CD1c-positive myeloid dendritic cell (primary cell): ENCODE measurements at regions not wholly inside any gene's neighbourhood (a gene's known extent, or its start where the extent isn't known, plus 50 kb on each side); places are given as distances from the start of the nearest gene placed in this dataset.

Experiments used
- DNase-seq: peaks from one replicate; pipeline ENCODE4 v3.0.0-alpha.2; 2016; ENCODE audit errors: extremely low spot score

DNA sequence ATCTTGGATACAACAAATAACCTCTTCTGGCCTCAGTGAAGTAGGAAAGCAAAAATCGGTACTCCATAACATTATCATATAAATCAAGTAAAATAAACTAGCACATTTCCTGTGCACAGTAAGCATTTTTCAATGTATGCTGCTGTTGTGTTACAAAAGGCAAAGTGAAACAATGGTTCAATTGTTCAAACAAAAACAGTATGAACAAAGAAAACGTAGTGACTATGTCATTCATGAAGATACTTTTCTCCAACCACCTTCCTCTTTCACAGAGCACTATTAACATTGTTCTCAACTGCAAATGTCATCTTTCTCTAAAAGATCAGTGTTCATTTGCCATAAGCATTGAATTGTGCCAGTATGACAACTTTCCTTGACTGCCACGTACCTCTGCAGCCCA is 318.6 kb upstream of the PRDM1 start:
- no peak for DNase-seq

DNA sequence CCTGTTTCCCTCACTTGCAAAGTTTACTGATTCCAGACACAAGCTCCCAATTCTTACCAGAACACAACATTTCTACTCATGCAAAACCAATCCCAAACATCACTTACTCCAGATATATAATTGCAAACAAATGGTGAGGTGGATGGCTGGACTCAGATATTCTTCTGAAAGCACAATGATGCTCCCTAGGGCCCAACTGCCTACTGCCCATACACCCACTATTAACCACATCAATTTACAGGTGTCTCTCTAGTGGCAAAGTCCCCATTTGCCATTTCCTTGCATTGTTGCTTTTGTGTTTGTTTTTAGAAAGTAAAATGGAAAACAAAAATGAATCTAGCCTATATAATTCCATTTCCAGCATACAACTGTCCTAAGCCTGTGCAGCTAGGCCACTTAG is 320.9 kb upstream of the PRDM1 start:
- no peak for DNase-seq

DNA sequence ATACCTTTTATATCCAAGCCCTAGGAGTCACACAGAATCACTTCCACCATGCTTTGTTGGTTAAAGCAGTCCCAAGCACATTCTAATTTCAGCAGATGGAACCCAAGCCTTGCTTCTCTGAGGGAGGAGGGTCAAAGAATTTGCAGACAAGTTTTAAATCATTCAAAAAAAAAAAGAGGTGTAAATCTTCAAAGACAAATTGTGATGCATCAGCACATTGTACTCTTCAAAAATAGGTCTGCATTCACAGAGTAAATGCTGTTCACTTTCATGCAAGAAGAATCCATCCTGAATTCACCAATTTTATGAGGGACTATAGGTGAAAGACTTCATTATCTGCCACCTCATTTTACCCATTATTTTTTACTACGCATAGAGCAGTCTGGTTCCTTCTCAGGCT is 321.8 kb upstream of the PRDM1 start:
- DNase-seq = no peak

DNA sequence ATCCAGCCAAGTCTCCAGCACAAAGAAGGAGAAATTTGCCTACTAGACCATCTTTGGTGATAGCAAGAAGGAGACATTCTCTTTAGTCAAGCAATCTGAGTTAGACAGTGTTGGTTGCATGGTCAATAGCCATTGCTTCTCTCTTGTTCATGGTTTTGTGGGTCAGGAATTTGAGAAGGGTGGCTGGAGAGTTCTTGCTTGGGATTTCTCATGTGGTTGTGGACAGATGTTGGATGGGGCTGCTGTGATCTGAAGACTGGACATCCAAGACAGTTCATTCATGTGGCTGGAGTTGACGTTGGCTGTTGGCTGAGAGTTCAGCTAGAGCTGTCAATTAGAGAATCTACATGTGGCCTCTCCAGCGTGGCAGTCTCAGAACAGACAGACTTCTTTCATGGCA is 322.3 kb upstream of the PRDM1 start:
- DNase-seq = no peak

DNA sequence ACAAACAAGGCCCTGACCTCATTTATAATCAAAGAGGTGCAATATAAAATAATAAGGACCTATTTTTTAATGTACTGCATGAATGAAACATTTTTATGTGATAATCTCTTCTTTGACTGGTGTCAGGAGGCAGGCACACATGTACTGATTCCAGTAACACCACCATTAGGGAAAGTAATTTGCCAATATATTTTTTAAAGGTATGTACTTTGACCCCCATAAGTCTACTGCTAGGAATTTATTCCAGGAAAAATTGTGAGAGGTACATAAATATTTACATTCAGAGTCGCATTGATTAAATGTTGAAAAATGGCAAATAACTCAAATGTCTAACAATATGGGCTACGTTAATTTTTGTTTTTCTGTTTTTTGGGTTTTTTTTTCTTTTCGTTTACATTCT is 325.4 kb upstream of the PRDM1 start:
- no peak for DNase-seq

DNA sequence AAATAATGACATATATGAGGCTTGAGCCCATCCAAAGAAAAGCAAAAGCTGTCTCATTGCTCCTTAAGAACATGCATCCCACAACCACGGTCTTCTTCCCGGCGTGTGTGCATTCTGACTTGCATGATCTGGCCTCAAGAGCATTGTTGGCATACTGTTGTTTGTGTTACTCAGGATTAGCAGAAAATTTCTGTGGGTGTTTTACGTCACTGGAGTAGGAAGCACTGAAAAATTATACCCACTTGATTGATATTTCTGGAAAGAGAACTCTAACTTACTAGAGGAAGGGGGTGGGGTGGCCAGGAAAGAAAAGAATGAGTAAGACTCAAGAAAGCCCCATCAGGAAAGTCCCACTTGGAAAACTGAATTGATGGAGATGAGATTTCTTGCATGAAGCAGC is 326.2 kb upstream of the PRDM1 start:
- DNase-seq = no peak

DNA sequence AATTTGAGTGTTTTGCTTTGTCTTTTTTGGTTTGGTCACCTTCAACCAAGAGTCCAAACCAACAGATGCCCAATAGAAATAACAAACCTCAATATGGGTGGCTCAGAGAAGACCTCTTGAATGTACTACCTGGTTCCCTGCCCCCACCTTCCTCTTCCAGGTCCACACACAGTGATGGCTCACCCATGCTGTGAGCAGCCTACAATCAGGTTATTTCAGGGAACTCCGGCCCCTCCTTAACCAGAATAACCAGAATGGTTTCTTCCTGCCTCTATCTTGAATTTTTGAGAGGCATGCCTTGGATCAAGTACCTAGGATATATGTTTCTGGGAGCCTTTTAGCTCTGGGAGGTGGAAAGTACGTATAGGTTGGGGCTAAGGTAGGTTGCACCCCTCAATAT is 327.1 kb upstream of the PRDM1 start:
- DNase-seq = no peak

DNA sequence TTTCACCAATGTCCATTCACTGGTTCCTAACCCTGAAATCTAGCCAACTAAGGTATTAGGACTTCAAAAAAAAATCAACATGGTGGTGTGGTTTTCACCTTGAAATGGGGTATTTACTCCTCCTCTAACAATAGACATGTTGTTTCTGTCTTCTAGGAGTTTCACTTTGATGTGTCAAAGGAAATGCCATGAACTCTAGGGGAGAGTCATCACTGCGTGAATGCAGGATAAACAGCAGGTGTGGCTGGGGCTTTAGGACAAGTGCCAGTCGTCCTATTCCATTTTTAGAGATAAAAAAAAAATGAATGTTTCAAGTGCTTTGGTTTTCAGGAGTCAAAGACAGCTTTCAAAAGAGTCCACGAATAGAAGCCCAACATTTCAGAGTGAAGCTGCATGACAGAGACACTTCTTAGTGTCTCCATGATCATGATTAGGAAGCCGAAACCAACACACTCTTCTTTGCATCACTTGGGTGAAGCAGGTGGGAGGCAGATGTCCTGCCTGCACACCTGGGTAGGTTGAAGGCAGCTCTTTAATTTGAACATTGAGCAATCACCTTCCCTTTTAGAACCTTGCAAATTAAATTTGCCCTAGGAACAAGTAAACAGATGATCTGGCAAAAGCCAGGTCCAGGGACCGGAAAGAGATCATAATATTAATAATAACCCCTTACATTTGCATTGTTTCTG is 328.5 kb upstream of the PRDM1 start:
- no peak for DNase-seq

DNA sequence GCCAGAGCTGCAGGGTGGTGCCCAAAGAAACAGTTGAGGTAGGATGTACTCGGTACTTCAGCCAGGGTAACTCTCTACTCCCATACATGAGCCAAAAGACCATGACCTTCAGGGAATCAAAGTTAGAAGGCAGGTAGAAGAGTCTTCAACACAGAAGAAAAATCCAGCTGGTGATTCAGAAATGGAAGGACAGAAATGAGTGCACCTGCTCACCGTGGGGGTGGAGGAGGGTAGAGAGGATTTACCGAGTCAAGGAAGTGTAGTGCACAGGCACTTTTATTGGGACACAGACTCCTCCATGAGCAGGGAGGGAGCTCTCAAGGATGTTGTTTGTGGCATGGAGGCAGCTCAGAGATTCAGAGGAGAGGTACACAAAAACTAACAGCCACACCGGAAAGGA is 330.3 kb upstream of the PRDM1 start:
- DNase-seq = no peak

DNA sequence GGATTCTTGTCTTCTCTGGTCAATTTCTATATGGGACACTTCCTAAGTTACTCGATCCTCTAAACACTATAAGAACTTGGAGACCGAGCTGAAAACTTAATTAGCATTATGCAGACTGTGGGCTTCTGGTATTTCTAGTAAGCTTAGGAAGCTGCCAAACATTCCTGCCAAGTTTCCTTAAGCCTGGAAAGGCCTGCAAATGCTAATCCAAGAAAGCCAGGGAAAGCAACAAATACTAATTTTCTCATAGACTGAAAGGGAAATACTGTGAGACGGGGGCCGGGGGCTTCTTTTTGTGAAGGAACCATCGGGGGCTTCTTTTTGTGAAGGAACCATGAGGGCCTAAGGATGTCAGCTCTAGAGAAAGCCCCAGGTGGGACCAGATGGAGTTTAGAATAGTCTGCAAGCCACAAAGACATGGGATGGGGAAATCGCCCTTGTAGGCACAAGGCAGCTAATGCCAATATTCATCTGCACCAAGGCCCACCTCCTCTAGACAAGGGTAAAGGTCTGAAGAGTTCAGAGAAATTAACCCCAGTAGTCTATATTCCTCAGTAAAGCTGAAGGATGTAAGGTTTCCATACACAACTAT is 332.4 kb upstream of the PRDM1 start:
- no peak for DNase-seq

DNA sequence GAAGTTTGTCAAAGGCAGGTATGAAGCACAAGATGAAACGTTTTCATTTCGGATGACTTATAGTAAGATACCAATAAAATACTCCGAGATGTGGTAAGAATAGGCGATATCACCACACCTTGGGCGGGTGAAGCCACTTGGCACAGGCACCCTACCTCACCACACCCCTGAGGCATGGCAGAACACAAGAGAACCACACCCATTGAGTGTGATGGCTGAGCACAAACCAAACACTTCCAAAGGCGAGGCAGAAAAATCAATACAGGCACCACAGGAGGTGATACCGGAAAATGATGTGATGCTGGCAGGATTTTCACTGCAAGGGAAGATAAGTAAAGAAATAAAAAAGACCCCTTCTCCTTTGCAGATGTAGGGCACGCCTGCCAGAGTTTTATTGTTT is 332.9 kb upstream of the PRDM1 start:
- DNase-seq = no peak

DNA sequence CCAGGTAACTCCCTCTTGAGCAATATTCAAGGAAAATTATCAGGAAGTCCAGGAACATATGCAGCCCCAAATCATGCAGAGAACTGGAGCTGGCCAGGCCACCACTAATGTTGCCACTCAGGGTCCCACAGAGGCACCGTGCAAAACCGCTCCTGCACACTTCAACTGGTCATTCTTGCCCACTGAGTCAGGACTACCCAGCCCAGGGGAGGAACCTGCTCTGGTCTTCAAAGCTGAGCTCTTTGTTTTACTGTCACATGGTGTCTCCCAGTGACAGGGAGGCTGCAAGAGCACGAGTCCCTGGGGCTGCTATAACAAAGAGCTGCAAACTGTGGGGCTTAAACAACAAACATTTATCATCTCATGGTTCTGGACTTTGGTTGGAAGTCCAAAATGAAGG is 336.0 kb upstream of the PRDM1 start:
- no peak for DNase-seq

DNA sequence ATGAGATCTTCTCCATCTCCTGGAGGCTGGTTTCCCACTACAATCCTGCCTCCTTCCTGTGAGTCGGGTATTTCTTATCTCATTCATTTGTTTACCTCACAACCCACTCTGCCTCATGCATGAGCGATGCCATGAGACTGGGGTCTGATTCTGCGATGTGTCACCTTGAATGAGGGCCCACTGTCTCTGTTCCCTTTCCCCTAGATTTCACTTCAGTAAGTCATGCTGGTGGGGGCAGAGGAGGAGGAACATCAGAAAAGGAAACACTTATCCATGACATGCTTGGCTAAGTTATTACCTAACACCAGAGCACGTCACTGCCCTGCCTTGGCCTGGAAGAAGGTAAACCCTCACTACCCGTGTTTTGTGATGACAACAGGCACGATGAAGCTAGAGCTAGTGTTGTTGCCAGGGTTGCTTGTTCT is 337.4 kb upstream of the PRDM1 start:
- DNase-seq = peak; percentile 82

DNA sequence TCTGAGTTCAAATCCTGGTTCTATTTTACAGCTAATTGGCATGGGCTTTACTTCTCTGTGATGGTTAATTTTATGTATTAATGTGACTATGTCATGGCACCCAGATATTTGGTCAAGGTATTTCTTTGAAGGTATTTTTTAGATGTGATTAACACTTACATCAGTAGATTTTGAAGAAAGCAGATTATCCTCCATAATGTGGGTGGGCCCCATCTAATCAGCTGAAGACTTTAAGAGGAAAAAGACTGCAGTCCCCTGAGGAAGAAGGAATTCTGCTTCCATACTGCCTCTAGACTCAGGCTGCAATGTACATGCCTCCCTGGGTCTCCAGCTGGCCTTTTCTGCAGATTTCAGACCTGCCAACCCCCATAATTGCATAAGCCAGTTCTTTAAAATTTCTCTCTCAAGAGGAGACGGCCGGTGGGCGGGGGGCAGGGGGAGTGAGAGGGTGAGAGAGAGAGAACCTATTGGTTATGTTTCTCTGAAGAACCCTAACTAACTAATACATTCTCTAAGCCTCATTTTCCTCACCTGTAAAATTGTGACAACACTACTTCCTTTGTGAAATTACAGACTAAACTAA is 338.2 kb upstream of the PRDM1 start:
- peak; percentile 32 for DNase-seq

DNA sequence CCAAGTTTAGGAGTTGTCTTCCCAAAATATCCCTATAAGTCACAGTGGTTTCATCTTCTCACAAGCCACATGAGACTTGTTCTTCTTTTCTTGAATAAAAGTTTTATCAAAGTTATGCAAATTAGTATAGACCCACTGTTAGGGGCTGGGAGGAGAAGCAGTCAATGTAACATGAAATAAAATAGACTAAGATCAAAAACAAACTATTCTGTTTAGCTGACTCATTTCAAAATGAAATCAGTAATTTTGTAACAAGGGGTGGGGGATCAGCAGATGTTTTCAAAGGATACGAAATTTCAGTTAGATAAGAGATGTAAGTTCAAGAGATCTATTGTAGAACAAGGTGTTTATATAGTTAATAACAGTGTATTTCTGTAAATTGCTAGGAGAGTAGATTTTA is 339.6 kb upstream of the PRDM1 start:
- peak; percentile 20 for DNase-seq

DNA sequence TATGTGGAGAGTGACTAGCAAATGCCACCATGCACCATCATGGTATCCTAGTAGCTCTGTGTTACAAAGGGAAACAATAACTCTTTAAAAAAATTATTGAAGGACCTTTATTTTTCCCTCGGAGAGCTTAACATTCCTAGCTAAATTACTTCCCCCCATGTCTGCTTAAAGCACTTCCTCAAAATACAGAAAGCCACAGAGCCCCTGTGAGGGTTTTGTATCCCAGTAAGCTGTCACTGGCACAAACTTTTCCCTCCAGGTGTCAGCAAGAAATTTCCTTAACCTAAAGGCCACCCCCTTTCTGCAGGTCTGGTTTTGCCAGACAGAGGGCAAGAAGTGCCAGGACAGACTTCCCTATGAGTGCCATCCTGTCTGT is 340.0 kb upstream of the PRDM1 start:
- DNase-seq = peak; percentile 24

DNA sequence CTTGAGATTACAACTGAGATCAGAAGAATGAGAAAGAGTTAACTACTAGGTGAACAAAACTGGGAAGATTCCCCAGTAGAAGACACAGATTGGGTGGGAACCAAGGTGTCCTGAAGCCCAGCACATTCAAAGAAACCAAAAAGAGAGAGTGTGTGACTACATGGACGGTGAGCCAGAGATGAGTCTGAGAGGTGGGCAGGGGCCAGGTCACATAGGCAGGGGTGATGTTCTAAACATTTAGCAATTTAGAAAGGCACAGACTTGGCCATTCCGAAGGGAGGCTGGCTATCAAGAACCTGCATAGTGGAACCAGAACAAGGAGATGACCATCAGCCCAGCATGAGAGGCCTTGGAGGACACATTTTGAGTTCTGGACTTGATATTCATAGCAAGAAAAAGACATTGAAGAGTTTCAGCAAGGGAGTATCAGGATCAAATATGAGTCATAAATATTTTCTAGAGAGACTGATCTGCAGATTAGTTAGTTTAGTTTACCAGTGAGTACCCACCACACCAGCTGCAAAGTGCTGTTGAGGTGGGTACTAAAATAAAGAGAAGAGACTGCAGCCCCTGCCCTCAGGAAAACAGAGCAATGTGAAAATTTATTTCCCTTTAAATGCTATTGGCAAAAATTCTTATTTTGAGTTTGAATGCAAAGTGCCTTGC is 340.5 kb upstream of the PRDM1 start:
- DNase-seq = no peak

DNA sequence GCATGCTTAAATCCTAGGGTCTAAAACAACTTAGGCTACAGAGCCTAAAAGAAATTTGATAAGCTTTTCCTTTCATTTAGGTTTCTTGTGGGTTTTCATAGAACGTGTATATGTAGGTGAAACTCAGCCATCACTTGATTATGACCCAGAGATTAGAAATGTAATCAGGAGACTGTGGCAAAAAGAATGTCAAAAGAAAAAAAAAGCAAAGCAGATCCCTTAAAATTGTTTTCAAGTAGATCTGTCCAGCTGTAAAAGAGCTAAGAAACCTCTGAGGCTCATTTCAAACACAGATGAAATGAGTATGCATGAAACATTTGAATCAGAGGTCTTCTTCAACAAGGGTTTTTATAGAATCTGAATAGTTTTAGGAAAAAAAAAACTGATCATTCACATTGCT is 341.3 kb upstream of the PRDM1 start:
- no peak for DNase-seq

DNA sequence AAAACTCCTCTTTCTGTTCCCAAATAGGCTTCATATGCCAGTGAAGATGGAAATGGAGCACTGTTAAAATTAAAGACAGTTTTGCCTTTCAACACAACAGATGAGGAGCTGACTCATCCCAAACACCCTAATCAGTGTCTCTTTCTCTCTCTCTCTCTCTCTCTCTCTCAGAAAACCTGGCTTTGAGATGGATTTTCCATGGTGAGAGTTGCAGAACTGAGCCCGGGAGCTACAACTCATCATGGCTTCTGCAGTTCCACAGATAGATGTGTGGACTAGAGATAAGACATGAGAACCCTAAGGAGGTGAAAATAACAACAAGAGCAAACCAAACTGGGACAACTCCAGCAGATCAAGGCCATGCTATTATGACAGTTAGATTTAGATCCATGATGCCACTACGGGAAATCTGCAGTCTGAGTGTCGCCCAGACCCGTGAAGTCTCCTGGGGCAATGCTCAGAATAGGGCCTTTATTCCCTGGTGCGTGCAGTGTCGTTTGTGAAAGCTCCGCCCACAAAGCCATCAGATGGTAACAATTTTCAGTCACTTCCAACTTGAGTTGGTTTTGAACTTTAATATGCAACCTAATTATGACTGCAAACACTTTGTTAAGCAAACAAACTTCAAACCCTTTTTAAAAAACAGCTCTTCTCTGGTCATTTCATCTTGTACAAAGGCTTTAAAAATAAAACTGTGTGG is 338.2 kb upstream of the PREP start:
- DNase-seq = no peak

DNA sequence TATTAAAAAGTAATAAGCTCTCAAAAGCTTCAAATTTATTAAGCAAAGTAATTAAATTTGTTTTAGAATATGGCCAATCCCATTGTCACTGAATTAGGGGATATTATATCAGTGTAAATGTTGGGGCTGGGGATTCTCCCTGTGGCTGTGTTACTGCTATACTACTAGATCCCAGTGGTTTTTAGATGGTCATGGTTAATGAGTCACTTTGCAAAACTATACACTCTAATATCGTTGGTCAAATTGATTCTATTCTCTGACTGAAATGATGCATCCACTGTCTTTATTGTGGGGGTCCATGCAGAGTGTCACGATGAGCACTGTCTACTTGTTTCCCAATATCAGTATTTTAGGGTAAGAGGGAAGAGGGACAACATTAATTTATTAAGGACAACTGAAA is 336.9 kb upstream of the PREP start:
- DNase-seq = no peak

DNA sequence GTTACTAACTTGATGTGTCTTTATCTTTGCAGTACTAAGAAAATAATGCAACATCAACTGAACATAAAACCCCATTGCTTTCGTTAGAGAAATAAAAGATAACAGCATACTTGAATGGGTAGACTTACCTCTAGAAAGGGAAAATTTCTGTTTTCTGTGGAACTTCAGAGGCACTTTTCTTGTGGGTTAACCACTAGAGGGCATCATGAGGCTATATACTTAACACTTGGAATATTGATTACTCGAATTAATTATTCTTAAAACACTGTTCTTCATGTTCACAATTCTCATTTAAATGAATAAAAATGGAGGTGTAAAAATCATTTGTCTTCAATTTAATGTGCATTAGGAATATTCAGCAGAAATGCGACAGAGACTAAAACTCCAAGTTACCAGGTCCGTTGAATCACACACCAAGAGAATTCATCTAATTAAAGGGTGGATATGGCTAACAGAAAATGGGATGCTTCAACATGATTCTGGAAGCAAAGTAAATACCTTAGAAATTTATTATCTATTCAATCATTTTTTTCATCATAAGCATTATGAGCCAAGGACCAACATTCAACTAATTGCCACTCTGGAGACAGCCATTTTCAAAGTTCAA is 330.8 kb upstream of the PREP start:
- peak; percentile 62 for DNase-seq

DNA sequence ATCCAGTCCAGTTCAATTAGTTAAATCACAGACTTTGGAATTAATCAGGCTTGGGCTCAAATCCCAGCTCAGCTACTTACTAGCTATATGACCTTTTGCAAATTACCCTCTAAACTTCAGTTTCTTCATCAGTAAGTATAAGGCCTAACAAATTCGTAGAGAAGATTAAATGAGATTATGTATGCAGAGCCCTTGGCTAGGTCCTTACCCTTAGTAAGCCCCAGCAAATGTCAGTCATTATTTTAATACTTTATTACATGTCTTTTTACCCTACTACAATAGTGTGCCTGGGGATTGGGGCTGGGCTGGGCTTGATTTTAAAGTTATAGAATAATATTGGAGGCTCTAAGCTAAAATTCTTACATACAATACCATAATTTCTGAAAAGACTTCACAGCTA is 326.1 kb upstream of the PREP start:
- DNase-seq = no peak
